ENCODE measurements at regions not wholly inside any gene's neighbourhood (a gene's known extent, or its start where the extent isn't known, plus 50 kb on each side); places are given as distances from the start of the nearest gene placed in this dataset.
A peak's percentile ranks its signal among the peaks of the same experiment; 100 is the strongest.

DNA sequence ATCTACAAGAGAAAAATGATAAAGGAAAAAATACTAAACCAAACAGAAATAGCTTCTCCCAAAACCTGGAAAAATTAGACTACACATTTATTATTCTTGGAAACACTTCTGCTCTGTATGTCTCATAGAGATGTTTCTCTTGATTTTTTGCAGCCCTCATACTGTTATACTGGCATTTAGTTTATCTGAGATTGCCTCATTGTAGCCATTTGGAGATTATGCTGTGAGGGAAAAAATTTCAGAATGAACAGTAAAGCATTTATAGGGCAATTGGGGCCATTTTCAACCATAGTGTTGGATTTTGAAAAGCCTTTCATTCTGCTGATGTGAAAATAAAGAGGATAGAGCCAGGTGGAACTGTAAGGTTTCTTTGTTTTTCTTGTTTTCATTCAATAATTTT is 441.8 kb upstream of the RIOK2 start:
- Histone ChIP-seq H3K4me1 (no peaks in the 10 kb centered on the region), H3K9me3 (no peaks in the 10 kb centered on the region), H3K4me3 (replicated peaks in 1 of 3) (no peak overlapping the region), H3K36me3 (no peaks in the 10 kb centered on the region), H3K27ac (no peak overlapping the region), H3K27me3 (no peaks in the 10 kb centered on the region)
- TF ChIP-seq CTCF (IDR thresholded peaks at IDR 0.05), result no peak
- no peak for TF ChIP-seq POLR2A (IDR thresholded peaks at IDR 0.05)
- intact Hi-C loops (cut with DNase I), result no loop called here
- DNase-seq, result no peak

DNA sequence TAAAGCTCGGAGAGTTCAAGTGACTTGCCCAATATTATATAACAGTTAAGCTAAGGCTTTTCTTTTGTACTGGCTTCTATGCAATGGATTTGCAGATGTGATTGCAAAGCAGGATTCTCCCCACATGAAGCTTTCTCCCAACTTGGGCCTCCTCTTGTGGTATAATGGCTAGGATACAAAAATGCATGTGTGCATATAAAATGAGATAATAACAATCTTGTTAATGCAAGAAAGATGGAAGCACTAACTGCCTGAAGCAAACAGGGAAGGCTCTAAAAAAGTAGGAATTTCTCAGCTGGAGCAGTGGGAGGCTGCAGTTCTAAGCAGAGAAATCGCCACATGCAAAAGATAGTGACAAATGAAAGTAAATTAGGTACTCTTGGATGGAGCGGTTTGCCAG is 444.2 kb upstream of the RIOK2 start:
- Histone ChIP-seq H3K36me3 (no peaks in the 10 kb centered on the region), H3K9me3 (no peaks in the 10 kb centered on the region), H3K4me1 (no peaks in the 10 kb centered on the region), H3K27me3 (no peaks in the 10 kb centered on the region), H3K27ac (no peak overlapping the region), H3K4me3 (replicated peaks in 1 of 3) (no peak overlapping the region)
- no peak for DNase-seq
- 78 to 82% methylated on average over 3 of the region's 3 CpGs for WGBS, 2 donors
- TF ChIP-seq POLR2A (IDR thresholded peaks at IDR 0.05) (no peak), CTCF (IDR thresholded peaks at IDR 0.05) (no peak)
- intact Hi-C loops (cut with DNase I), result no loop called here

GRCh38 chr5:97628031-97628430 is 445.0 kb upstream of the RIOK2 start:
- H3K27ac ChIP-seq, result no peak overlapping the region
- H3K9me3 ChIP-seq, result no peaks in the 10 kb centered on the region
- no peaks in the 10 kb centered on the region for H3K4me1 ChIP-seq
- H3K4me3 ChIP-seq (replicated peaks in 1 of 3), result no peak overlapping the region
- 27 to 47% methylated on average over 1 of the region's 1 CpG for WGBS, 2 donors
- intact Hi-C loops (cut with DNase I), result no loop called here
- H3K36me3 ChIP-seq, result no peaks in the 10 kb centered on the region
- TF ChIP-seq CTCF (IDR thresholded peaks at IDR 0.05) (no peak), POLR2A (IDR thresholded peaks at IDR 0.05) (no peak)
- H3K27me3 ChIP-seq, result no peaks in the 10 kb centered on the region
- no peak for DNase-seq

GRCh38 chr5:97628807-97629206 is 445.8 kb upstream of the RIOK2 start:
- H3K4me1 ChIP-seq, result no peaks in the 10 kb centered on the region
- no peak overlapping the region for H3K4me3 ChIP-seq (replicated peaks in 1 of 3)
- no peaks in the 10 kb centered on the region for H3K27me3 ChIP-seq
- TF ChIP-seq CTCF (IDR thresholded peaks at IDR 0.05), result no peak
- no peak for TF ChIP-seq POLR2A (IDR thresholded peaks at IDR 0.05)
- no peak overlapping the region for H3K27ac ChIP-seq
- no peak for DNase-seq
- no peaks in the 10 kb centered on the region for H3K9me3 ChIP-seq
- intact Hi-C loops (cut with DNase I), result no loop called here
- 80 to 89% methylated on average over 3 of the region's 3 CpGs for WGBS, 2 donors
- no peaks in the 10 kb centered on the region for H3K36me3 ChIP-seq

- DNase-seq, result peak; percentile 1 to 5
- TF ChIP-seq POLR2A (IDR thresholded peaks at IDR 0.05), result no peak
- no peak for TF ChIP-seq CTCF (IDR thresholded peaks at IDR 0.05)
- Histone ChIP-seq H3K4me3 (replicated peaks in 1 of 3) (no peak overlapping the region), H3K9me3 (no peaks in the 10 kb centered on the region), H3K27me3 (no peaks in the 10 kb centered on the region), H3K36me3 (no peaks in the 10 kb centered on the region), H3K4me1 (no peaks in the 10 kb centered on the region), H3K27ac (no peak overlapping the region)
- 64 to 66% methylated on average over 4 of the region's 4 CpGs for WGBS, 2 donors
- intact Hi-C loops (cut with DNase I), result no loop called here
Observed at GRCh38 chr5:97629276-97629675, 446.2 kb upstream of the RIOK2 start.
